Suprapubic skin (tissue), 4 donors: ENCODE measurements at regions not wholly inside any gene's neighbourhood (a gene's known extent, or its start where the extent isn't known, plus 50 kb on each side); places are given as distances from the start of the nearest gene placed in this dataset.

Experiments
- CTCF ChIP-seq, 2 donors: fragments of 200-600 bp in 1 of 2; fragments of 450-650 bp in 1 of 2; sonication (generic) in 1 of 2; IDR thresholded peaks; one replicate each; pipeline ENCODE4 v1.5.1; 2016 to 2019; ENCODE audit warnings: antibody characterized with exemption in 2 of 2, mild to moderate bottlenecking in 1 of 2, moderate library complexity in 1 of 2
- POLR2A ChIP-seq, 2 donors: fragments of 450-650 bp; IDR thresholded peaks; one replicate each; pipeline ENCODE4 v1.6.1; 2017; ENCODE audit warnings: antibody characterized with exemption in 2 of 2, mild to moderate bottlenecking in 2 of 2, moderate library complexity in 2 of 2
- POLR2AphosphoS5 ChIP-seq, 3 donors: sonication (generic); formaldehyde crosslinking; IDR thresholded peaks; one replicate each; pipeline ENCODE4 v1.6.1; 2017; ENCODE audit warnings: antibody characterized with exemption in 3 of 3

DNA sequence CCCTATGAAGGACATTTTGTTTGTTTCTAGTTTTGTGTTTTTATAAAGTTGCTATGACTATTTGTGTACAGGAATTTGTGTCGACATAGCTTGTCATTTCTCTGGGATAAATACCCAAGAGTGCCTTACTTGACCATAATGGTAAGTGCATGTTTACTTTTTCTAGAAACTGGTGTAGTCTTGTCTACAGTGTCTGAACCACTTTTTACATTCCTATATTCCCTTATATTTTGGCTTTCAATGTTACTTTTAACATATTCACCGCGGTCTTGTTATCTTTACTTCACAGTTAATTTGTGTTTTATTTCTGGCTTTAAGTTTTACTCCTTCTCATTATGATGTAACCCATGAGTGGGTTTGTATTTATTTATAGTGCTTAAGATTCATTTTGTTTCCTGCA lies 444.4 kb upstream of the RGS17 start:
- TF ChIP-seq CTCF (IDR thresholded peaks at IDR 0.05) (no peak), POLR2AphosphoS5 (IDR thresholded peaks at IDR 0.05) (no peak), POLR2A (IDR thresholded peaks at IDR 0.05) (no peak)
